ENCODE measurements at regions not wholly inside any gene's neighbourhood (a gene's known extent, or its start where the extent isn't known, plus 50 kb on each side); places are given as distances from the start of the nearest gene placed in this dataset.

DNA sequence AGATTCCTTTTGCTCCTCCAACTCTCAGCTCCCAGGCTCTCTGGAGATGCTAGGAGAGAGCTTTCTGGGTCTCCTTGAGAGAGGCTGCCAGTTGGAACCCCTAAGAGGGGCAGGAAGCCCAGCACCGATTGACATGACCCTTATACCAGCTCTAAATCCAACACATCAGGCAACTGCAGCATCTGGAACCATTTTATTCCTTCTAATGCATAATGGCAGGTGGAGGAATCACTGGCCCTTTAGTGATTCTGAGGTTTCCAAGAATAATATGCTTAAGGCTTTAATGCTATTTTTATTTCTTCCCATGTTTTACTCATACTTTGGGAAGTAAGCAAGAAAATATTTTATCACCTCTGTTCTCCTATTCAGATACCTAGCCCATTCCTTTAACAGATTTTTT, 60.3 kb upstream of the TEX264 start:
- WGBS, 2 experiments (ENCODE audit: extremely low coverage in 2 of 2, insufficient read length in 1 of 2), result no CpG with 5 or more reads among the region's 1 CpG
- TF ChIP-seq NFE2L2 (IDR thresholded peaks at IDR 0.05; ENCODE audit: low read depth, low read length), result no peak
- no peak for TF ChIP-seq CEBPB (IDR thresholded peaks at IDR 0.05; ENCODE audit: low read depth, low read length)
- no peak for TF ChIP-seq MAZ (IDR thresholded peaks at IDR 0.05; ENCODE audit: borderline replicate concordance, low read depth, low read length)
- no peak for TF ChIP-seq MXI1 (IDR thresholded peaks at IDR 0.05; ENCODE audit: borderline replicate concordance, low read depth, low read length)
- TF ChIP-seq CHD1 (IDR thresholded peaks at IDR 0.05; ENCODE audit: low read depth, low read length), result no peak
- no peak for TF ChIP-seq RFX5 (IDR thresholded peaks at IDR 0.05; ENCODE audit: low read depth, low read length)
- no peak for TF ChIP-seq RAD21 (IDR thresholded peaks at IDR 0.05; ENCODE audit: low read length)
- TF ChIP-seq SMC3 (IDR thresholded peaks at IDR 0.05; ENCODE audit: low read depth, low read length), result no peak
- TF ChIP-seq, protein P1, sequence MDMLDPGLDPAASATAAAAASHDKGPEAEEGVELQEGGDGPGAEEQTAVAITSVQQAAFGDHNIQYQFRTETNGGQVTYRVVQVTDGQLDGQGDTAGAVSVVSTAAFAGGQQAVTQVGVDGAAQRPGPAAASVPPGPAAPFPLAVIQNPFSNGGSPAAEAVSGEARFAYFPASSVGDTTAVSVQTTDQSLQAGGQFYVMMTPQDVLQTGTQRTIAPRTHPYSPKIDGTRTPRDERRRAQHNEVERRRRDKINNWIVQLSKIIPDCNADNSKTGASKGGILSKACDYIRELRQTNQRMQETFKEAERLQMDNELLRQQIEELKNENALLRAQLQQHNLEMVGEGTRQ (IDR thresholded peaks at IDR 0.05; ENCODE audit: low read depth, low read length), result no peak
- TF ChIP-seq, protein P2, sequence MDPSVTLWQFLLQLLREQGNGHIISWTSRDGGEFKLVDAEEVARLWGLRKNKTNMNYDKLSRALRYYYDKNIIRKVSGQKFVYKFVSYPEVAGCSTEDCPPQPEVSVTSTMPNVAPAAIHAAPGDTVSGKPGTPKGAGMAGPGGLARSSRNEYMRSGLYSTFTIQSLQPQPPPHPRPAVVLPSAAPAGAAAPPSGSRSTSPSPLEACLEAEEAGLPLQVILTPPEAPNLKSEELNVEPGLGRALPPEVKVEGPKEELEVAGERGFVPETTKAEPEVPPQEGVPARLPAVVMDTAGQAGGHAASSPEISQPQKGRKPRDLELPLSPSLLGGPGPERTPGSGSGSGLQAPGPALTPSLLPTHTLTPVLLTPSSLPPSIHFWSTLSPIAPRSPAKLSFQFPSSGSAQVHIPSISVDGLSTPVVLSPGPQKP (IDR thresholded peaks at IDR 0.05; ENCODE audit: borderline replicate concordance, low read depth, low read length), result no peak
- no peak for TF ChIP-seq POLR2A (IDR thresholded peaks at IDR 0.05; ENCODE audit: low read depth, low read length)
- no peak for TF ChIP-seq RCOR1 (IDR thresholded peaks at IDR 0.05; ENCODE audit: insufficient replicate concordance, low read length)
- TF ChIP-seq FOS (IDR thresholded peaks at IDR 0.05; ENCODE audit: low read depth, low read length), result no peak
- TF ChIP-seq, protein P3, sequence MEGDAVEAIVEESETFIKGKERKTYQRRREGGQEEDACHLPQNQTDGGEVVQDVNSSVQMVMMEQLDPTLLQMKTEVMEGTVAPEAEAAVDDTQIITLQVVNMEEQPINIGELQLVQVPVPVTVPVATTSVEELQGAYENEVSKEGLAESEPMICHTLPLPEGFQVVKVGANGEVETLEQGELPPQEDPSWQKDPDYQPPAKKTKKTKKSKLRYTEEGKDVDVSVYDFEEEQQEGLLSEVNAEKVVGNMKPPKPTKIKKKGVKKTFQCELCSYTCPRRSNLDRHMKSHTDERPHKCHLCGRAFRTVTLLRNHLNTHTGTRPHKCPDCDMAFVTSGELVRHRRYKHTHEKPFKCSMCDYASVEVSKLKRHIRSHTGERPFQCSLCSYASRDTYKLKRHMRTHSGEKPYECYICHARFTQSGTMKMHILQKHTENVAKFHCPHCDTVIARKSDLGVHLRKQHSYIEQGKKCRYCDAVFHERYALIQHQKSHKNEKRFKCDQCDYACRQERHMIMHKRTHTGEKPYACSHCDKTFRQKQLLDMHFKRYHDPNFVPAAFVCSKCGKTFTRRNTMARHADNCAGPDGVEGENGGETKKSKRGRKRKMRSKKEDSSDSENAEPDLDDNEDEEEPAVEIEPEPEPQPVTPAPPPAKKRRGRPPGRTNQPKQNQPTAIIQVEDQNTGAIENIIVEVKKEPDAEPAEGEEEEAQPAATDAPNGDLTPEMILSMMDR (conservative IDR thresholded peaks at IDR 0.05; ENCODE audit: low read depth, low read length), result no peak
- TF ChIP-seq MAFK (IDR thresholded peaks at IDR 0.05; ENCODE audit: low read depth, low read length), result no peak
- no peak for TF ChIP-seq BHLHE40 (IDR thresholded peaks at IDR 0.05; ENCODE audit: low read depth, low read length)
- no peak overlapping the region for H4K8ac ChIP-seq (ENCODE audit: low read depth in 2 of 2, low read length in 2 of 2)
- no peak overlapping the region for H2AK5ac ChIP-seq (ENCODE audit: low read depth, low read length)
- H3K9me3 ChIP-seq (ENCODE audit: control insufficient read depth, insufficient read depth, low read length), result no peaks in the 10 kb centered on the region
- no peaks in the 10 kb centered on the region for H3K27me3 ChIP-seq (ENCODE audit: control insufficient read depth, insufficient read depth, low read length)
- CTCF ChIA-PET, result no interaction called here
- dilution Hi-C loops (cut with HindIII; ENCODE audit: low sequenced_read_pairs, unreplicated experiment), result no loop called here
- H2AK9ac ChIP-seq (replicated peaks; ENCODE audit: low read depth, low read length, poor library complexity), result no peak overlapping the region
- no peak overlapping the region for H3K27ac ChIP-seq (ENCODE audit: insufficient read depth, low read length)
- in situ Hi-C loops (cut with MboI; ENCODE audit: low sequenced_read_pairs), result no loop called here
- ATAC-seq (ENCODE audit: low read depth) (no peak), DNase-seq (no peak)
- H4K20me1 ChIP-seq (ENCODE audit: insufficient read depth, low read length), result peaks cover 7% of the 10 kb centered on the region
- H3K23ac ChIP-seq (ENCODE audit: low read depth, low read length), result no peak overlapping the region
- no peak overlapping the region for H3K9ac ChIP-seq (ENCODE audit: low read depth, low read length)
- POLR2A ChIA-PET (ENCODE audit: unreplicated experiment), result no interaction called here
- no peak overlapping the region for H3K56ac ChIP-seq (ENCODE audit: extremely low read depth, insufficient read depth, low read length)
- H3K18ac ChIP-seq (ENCODE audit: low read depth, low read length), result no peak overlapping the region
- no peak overlapping the region for H2BK5ac ChIP-seq (ENCODE audit: low read depth, low read length, poor library complexity, severe bottlenecking)
- H3K79me1 ChIP-seq (ENCODE audit: low read depth in 1 of 2, low read length in 2 of 2), result peaks cover 28 to 54% of the 10 kb centered on the region in 2 experiments
- H2BK15ac ChIP-seq (ENCODE audit: low read depth, low read length), result no peak overlapping the region
- no peaks in the 10 kb centered on the region; the same call in 1 of the 2 replicates for H3K4me1 ChIP-seq (ENCODE audit: control insufficient read depth, insufficient read depth, low read length)
- no peak overlapping the region for H3K4me2 ChIP-seq (ENCODE audit: low read depth, low read length)
- H3K4ac ChIP-seq (ENCODE audit: low read depth, low read length), result no peak overlapping the region
- no peak overlapping the region for H2AFZ ChIP-seq (replicated peaks; ENCODE audit: low read length, poor library complexity)
- H3K36me3 ChIP-seq (ENCODE audit: control insufficient read depth, insufficient read depth, low read length), result no peaks in the 10 kb centered on the region
- H3K14ac ChIP-seq (replicated peaks; ENCODE audit: low read depth, low read length), result no peak overlapping the region
- H4K91ac ChIP-seq (ENCODE audit: insufficient read depth, low read depth, low read length), result no peak overlapping the region
- no peak overlapping the region for H3K4me3 ChIP-seq (ENCODE audit: insufficient read depth, low read depth, low read length)
- H4K5ac ChIP-seq (ENCODE audit: low read depth, low read length), result no peak overlapping the region
- no peak overlapping the region for H2BK20ac ChIP-seq (ENCODE audit: low read depth, low read length)
- peaks cover 2% of the 10 kb centered on the region; the same call in 1 of the 2 replicates for H3K9me1 ChIP-seq (ENCODE audit: insufficient read depth, low read length)
- H2BK120ac ChIP-seq (ENCODE audit: low read depth, low read length), result no peak overlapping the region
- intact Hi-C loops (cut with micrococcal nuclease), result no loop called here
- BruUV-seq (replicated peaks), result no TSS peak

All from IMR-90 (cell line).